Suprapubic skin (tissue), 4 donors: ENCODE measurements at regions not wholly inside any gene's neighbourhood (a gene's known extent, or its start where the extent isn't known, plus 50 kb on each side); places are given as distances from the start of the nearest gene placed in this dataset.
A peak's percentile ranks its signal among the peaks of the same experiment; 100 is the strongest.
"Not testable (repeated sequence)": the region's sequence is repeated elsewhere in the genome, so short reads cannot be mapped to it uniquely, and the experiment has no call there.

Experiments
- DNase-seq, 2 donors: peaks; one replicate each; pipeline ENCODE4 v3.0.0-alpha.2; 2019; ENCODE audit warnings: low spot score in 2 of 2
- H3K27ac ChIP-seq: fragments of 200-600 bp; sonication (generic); one replicate; pipeline ENCODE4 v1.5.1; 2019
- H3K27me3 ChIP-seq: fragments of 200-600 bp; sonication (generic); one replicate; pipeline ENCODE4 v1.5.1; 2019
- H3K36me3 ChIP-seq: fragments of 200-600 bp; sonication (generic); one replicate; pipeline ENCODE4 v1.5.1; 2019
- H3K4me1 ChIP-seq: fragments of 200-600 bp; sonication (generic); one replicate; pipeline ENCODE4 v1.5.1; 2019
- H3K4me3 ChIP-seq: fragments of 200-600 bp; sonication (generic); one replicate; pipeline ENCODE4 v1.5.1; 2019; ENCODE audit warnings: mild to moderate bottlenecking
- H3K9me3 ChIP-seq: fragments of 200-600 bp; sonication (generic); one replicate; pipeline ENCODE4 v1.5.1; 2019
- CTCF ChIP-seq, 2 donors: fragments of 200-600 bp in 1 of 2; fragments of 450-650 bp in 1 of 2; sonication (generic) in 1 of 2; IDR thresholded peaks; one replicate each; pipeline ENCODE4 v1.5.1; 2016 to 2019; ENCODE audit warnings: antibody characterized with exemption in 2 of 2, mild to moderate bottlenecking in 1 of 2, moderate library complexity in 1 of 2
- EP300 ChIP-seq: sonication (generic); formaldehyde crosslinking; IDR thresholded peaks from one replicate; pipeline ENCODE4 v1.6.1; 2017; ENCODE audit warnings: antibody characterized with exemption
- POLR2A ChIP-seq, 2 donors: fragments of 450-650 bp; IDR thresholded peaks; one replicate each; pipeline ENCODE4 v1.6.1; 2017; ENCODE audit warnings: antibody characterized with exemption in 2 of 2, mild to moderate bottlenecking in 2 of 2, moderate library complexity in 2 of 2
- POLR2AphosphoS5 ChIP-seq, 3 donors: sonication (generic); formaldehyde crosslinking; IDR thresholded peaks; one replicate each; pipeline ENCODE4 v1.6.1; 2017; ENCODE audit warnings: antibody characterized with exemption in 3 of 3
- WGBS: methylation state at CpG from one replicate; pipeline ENCODE4 v1.1.5; 2018; 5-methylcytosine and 5-hydroxymethylcytosine counted together

- Histone ChIP-seq H3K27ac (no peak overlapping the region), H3K4me3 (no peak overlapping the region), H3K27me3 (no peaks in the 10 kb centered on the region), H3K4me1 (no peaks in the 10 kb centered on the region), H3K9me3 (no peaks in the 10 kb centered on the region), H3K36me3 (no peaks in the 10 kb centered on the region)
- no peak for DNase-seq
- WGBS = 71% methylated on average over 7 of the region's 7 CpGs
- TF ChIP-seq EP300 = no peak
- no peak for TF ChIP-seq POLR2A (IDR thresholded peaks at IDR 0.05)
- no peak for TF ChIP-seq CTCF (IDR thresholded peaks at IDR 0.05)
- no peak for TF ChIP-seq POLR2AphosphoS5 (IDR thresholded peaks at IDR 0.05)
Measured at GRCh38 chr15:24832282-24832681, 122.5 kb upstream of the SNRPN start.

DNA sequence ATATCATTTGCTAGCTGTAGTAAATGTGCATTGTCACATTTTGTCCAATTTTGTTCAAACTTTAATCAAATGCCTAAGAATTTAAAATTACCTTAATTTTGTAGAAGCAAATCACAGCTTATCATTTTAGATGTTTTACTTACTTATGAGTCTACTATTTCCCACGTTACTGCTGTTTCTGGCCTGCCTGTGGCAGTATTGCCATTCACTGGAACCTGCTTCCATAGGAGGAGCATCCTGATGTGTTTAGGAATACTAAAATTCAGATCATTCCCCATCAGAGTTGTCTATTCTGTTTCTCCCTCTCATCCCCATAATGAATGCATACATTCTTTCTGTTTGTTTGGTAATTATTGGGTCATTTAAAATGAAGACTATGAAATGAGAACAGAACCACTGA is 119.5 kb upstream of the SNRPN start:
- no peaks in the 10 kb centered on the region for H3K36me3 ChIP-seq
- no peaks in the 10 kb centered on the region for H3K4me1 ChIP-seq
- no peak for DNase-seq
- H3K9me3 ChIP-seq = peaks cover 5% of the 10 kb centered on the region
- H3K4me3 ChIP-seq = no peak overlapping the region
- H3K27ac ChIP-seq = no peak overlapping the region
- 67% methylated on average over 1 of the region's 1 CpG for WGBS
- H3K27me3 ChIP-seq = no peaks in the 10 kb centered on the region
- TF ChIP-seq CTCF (IDR thresholded peaks at IDR 0.05) (no peak), EP300 (no peak), POLR2A (IDR thresholded peaks at IDR 0.05) (no peak)

DNA sequence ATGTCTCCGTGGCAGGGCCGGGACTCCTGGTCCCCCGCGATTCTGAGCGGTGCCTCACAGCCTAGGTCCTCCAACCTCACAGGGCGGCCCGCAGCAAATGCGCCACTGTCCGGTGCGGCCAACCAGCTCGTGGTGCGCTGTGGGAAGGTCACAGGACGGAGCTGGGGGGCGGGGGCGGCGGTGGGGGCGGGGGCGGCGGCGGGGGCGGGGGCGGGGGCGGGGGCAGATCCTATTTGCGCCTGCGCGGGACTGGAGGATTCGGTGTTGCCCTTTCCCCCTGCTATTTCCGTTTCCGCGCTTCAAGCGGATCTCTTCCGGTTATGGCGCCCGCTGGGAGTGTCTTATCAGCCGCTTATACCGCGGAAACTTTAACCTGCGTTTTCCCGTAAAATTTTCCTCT is 106.7 kb upstream of the SNRPN start:
- Histone ChIP-seq H3K4me3 (peak overlapping the region; percentile 14), H3K4me1 (no peaks in the 10 kb centered on the region), H3K27me3 (no peaks in the 10 kb centered on the region), H3K9me3 (peaks cover 14% of the 10 kb centered on the region), H3K27ac (no peak overlapping the region), H3K36me3 (no peaks in the 10 kb centered on the region)
- no peak for DNase-seq
- WGBS = 31% methylated on average over 17 of the region's 39 CpGs
- TF ChIP-seq POLR2AphosphoS5 (IDR thresholded peaks at IDR 0.05) (no peak), EP300 (no peak), CTCF (IDR thresholded peaks at IDR 0.05) (no peak), POLR2A (IDR thresholded peaks at IDR 0.05) (no peak)

DNA sequence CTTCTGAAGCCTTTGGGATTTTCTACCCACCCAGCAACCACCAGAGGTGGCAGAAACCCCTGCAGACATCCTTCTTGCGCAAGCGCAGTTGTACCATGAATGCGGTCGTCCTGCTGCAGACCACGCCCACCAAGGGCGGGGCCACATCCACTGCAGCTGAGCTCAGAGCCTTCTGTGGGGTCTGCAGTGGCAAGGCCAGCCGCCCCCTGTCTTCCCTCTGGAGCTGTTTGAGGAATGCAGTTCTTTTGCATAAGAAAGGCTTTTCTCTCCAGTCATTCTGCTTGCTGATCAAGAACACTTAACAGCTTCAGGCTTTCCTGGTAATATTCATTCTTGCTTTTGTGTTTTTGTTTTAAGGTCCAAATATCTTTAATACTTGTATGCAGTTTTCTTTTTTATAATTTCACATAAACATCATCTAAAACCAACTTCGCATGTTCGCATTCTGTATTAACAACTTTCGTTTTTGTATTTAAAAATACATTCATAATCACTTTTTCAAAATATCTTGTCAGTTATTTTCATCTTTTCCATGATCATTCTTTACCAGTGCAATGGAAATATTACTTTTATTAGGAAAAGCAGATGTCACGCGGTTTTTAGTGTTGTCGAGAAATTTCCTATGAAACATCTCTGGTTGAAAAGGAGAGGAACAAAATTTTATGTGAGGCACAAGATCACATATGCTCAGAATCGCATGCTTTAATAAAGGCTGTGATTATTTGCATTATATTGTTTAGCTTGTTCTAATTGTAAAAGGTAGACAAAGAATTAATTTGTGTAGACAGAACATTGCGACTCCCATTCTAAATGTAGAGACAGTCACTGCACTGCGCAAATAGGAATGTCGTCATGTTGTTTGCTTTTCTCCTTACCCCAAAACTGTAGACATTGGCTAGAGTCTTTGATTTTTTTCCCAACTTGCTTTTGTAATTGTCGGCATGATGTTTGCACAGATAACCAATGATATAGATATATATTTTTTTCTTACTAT is 98.1 kb upstream of the SNRPN start:
- H3K27ac ChIP-seq = no peak overlapping the region
- no peak for DNase-seq
- WGBS = 51% methylated on average over 18 of the region's 18 CpGs
- no peaks in the 10 kb centered on the region for H3K4me1 ChIP-seq
- H3K4me3 ChIP-seq = no peak overlapping the region
- no peaks in the 10 kb centered on the region for H3K36me3 ChIP-seq
- TF ChIP-seq POLR2A (IDR thresholded peaks at IDR 0.05) (no peak), CTCF (IDR thresholded peaks at IDR 0.05) (no peak), POLR2AphosphoS5 (IDR thresholded peaks at IDR 0.05) (no peak), EP300 (no peak)
- peaks cover 6% of the 10 kb centered on the region for H3K27me3 ChIP-seq
- no peaks in the 10 kb centered on the region for H3K9me3 ChIP-seq

DNA sequence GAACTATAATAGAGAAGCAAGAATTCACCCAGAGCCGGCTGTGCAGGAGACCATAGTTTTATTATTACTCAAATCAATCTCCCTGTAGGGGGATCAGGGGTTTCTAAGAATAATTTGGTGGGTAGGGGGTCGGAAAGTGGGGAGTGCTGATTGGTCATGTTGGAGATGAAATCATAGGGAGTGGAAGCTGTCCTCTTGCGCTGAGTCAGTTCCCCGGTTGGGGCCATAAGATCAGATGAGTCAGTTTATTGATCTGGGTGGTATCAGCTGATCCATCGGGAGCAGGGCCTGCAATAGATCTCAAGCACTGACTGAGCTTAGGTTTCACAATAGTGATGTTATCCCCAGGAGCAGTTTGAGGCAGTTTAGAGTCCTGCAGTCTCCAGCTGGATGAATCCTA is 97.0 kb upstream of the SNRPN start:
- DNase-seq = no peak
- Histone ChIP-seq H3K4me1 (no peaks in the 10 kb centered on the region), H3K9me3 (no peaks in the 10 kb centered on the region), H3K27me3 (peaks cover 6% of the 10 kb centered on the region), H3K4me3 (no peak overlapping the region), H3K36me3 (no peaks in the 10 kb centered on the region), H3K27ac (no peak overlapping the region)
- WGBS = 63% methylated on average over 4 of the region's 5 CpGs
- no peak for TF ChIP-seq POLR2A (IDR thresholded peaks at IDR 0.05)
- TF ChIP-seq POLR2AphosphoS5 (IDR thresholded peaks at IDR 0.05) = no peak
- TF ChIP-seq CTCF (IDR thresholded peaks at IDR 0.05) = no peak
- no peak for TF ChIP-seq EP300

- H3K4me3 ChIP-seq, H3K36me3 ChIP-seq, H3K4me1 ChIP-seq, H3K27ac ChIP-seq, H3K9me3 ChIP-seq, DNase-seq, H3K27me3 ChIP-seq: not testable (repeated sequence)
- WGBS = 82% methylated on average over 4 of the region's 4 CpGs
Measured at GRCh38 chr15:24858183-24858582, 96.6 kb upstream of the SNRPN start.
